Small intestine (tissue), 7 donors: ENCODE measurements at regions not wholly inside any gene's neighbourhood (a gene's known extent, or its start where the extent isn't known, plus 50 kb on each side); places are given as distances from the start of the nearest gene placed in this dataset.

Source experiments
- DNase-seq, 2 donors: peaks; one replicate each; pipeline versions ENCODE4 v3.0.0 to v3.0.0-alpha.2; 2013
- FAIRE-seq: peaks from 2 replicates; lab custom pipeline; 2012; peaks lifted over from hg19 to GRCh38; lab: Jason Lieb, UNC
- H3K27ac ChIP-seq, 3 donors: one replicate each; pipeline ENCODE4 v1.5.1; 2013; ENCODE audit warnings: low read length in 2 of 3, mild to moderate bottlenecking in 2 of 3, control low read depth in 1 of 3, inconsistent platforms in 1 of 3, low read depth in 1 of 3, moderate library complexity in 1 of 3
- H3K27me3 ChIP-seq, 3 donors: one replicate each; pipeline ENCODE4 v1.6.1; 2013; ENCODE audit warnings: low read length in 3 of 3, inconsistent platforms in 1 of 3; ENCODE audit not compliant: control insufficient read depth in 3 of 3, insufficient read depth in 3 of 3
- H3K36me3 ChIP-seq, 3 donors: one replicate each; pipeline ENCODE4 v1.6.1; 2013; ENCODE audit warnings: low read length in 3 of 3, inconsistent platforms in 1 of 3, low read depth in 1 of 3, mild to moderate bottlenecking in 1 of 3, moderate library complexity in 1 of 3; ENCODE audit not compliant: control insufficient read depth in 3 of 3, insufficient read depth in 2 of 3
- H3K4me1 ChIP-seq, 3 donors: one replicate each; pipeline ENCODE4 v1.6.1; 2013; ENCODE audit warnings: low read length in 2 of 3, inconsistent platforms in 1 of 3, low read depth in 1 of 3, mild to moderate bottlenecking in 1 of 3, moderate library complexity in 1 of 3; ENCODE audit not compliant: control insufficient read depth in 3 of 3, insufficient read depth in 2 of 3
- H3K4me3 ChIP-seq, 3 donors: one replicate each; pipeline ENCODE4 v1.5.1; 2013; ENCODE audit warnings: low read length in 3 of 3, control low read depth in 1 of 3, inconsistent platforms in 1 of 3, low read depth in 1 of 3, mild to moderate bottlenecking in 1 of 3, moderate library complexity in 1 of 3
- H3K9me3 ChIP-seq, 2 donors: one replicate each; pipeline ENCODE4 v1.6.1; 2013; ENCODE audit warnings: low read depth in 1 of 2, low read length in 1 of 2; ENCODE audit not compliant: control insufficient read depth in 2 of 2, insufficient read depth in 1 of 2
- WGBS, 3 donors: extraction: QIAGEN DNeasy Blood & Tissue Kit; methylation state at CpG; one replicate each; pipeline ENCODE4 v1.1.7; 2013; 5-methylcytosine and 5-hydroxymethylcytosine counted together
- donor health status: healthy with polysubstance abuse.
- donor health status: control.
- donor health status: control.
- donor health status: Bipolar disorder and iron deficiency.
- donor health status: healthy.

DNA sequence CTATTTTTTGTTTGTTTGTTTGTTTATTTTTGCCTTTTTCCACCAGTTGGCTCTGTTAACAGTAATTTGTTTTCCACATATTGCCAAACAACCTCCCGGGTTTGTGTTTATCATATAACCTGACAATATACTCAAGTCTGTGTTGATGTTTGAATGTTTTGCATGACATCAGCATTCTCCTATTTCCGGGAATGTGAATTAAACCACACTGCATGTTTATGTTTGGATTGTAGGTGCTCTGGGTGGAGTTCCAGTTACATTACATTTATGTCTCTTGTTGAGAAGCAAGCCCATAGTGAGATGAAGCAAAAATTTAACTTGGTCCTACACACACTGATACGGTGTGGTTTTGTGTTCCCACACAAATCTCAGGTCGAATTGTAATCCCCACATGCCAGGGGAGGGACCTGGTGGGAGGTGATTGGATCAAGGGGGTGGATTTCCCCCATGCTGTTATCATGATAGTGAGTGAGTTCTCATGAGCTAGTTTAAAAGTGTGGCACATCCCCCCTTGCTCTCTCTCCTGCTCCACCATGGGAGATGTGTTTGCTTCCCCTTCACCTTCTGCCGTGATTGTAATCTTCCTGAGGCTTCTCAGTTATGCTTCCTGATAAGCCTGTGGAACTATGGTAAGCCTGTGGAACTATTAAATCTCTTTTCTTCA, 54.4 kb upstream of the CLNK start:
- Histone ChIP-seq H3K9me3 (no peaks in the 10 kb centered on the region), H3K4me3 (no peak overlapping the region), H3K4me1 (no peaks in the 10 kb centered on the region), H3K36me3 (no peaks in the 10 kb centered on the region), H3K27ac (no peak overlapping the region), H3K27me3 (no peaks in the 10 kb centered on the region)
- 38 to 59% (median 48%) methylated on average over 5 of the region's 5 CpGs for WGBS, 3 donors
- FAIRE-seq (no peak), DNase-seq (no peak)

- H3K36me3 ChIP-seq: no peaks in the 10 kb centered on the region
- no peaks in the 10 kb centered on the region for H3K4me1 ChIP-seq
- no peak for DNase-seq
- WGBS, 3 donors: 69 to 81% (median 77%) methylated on average over 6 of the region's 6 CpGs
- no peak overlapping the region for H3K27ac ChIP-seq
- no peaks in the 10 kb centered on the region for H3K9me3 ChIP-seq
- no peaks in the 10 kb centered on the region for H3K27me3 ChIP-seq
- no peak overlapping the region for H3K4me3 ChIP-seq
- no peak for FAIRE-seq
Measured at GRCh38 chr4:10737337-10737736, 52.8 kb upstream of the CLNK start.

- H3K9me3 ChIP-seq: no peaks in the 10 kb centered on the region
- DNase-seq: no peak
- H3K27ac ChIP-seq: no peak overlapping the region
- WGBS, 3 donors: 76 to 85% (median 76%) methylated on average over 2 of the region's 2 CpGs
- no peak overlapping the region for H3K4me3 ChIP-seq
- H3K27me3 ChIP-seq: no peaks in the 10 kb centered on the region
- no peaks in the 10 kb centered on the region for H3K4me1 ChIP-seq
- H3K36me3 ChIP-seq: no peaks in the 10 kb centered on the region
- FAIRE-seq: no peak
Measured at GRCh38 chr4:10736895-10737294, 52.3 kb upstream of the CLNK start.

GRCh38 chr4:10736266-10736665, 51.7 kb upstream of the CLNK start:
- H3K36me3 ChIP-seq: no peaks in the 10 kb centered on the region
- no peaks in the 10 kb centered on the region for H3K27me3 ChIP-seq
- no peak for DNase-seq
- no peak overlapping the region for H3K4me3 ChIP-seq
- 92 to 95% (median 94%) methylated on average over 3 of the region's 3 CpGs for WGBS, 3 donors
- no peaks in the 10 kb centered on the region for H3K4me1 ChIP-seq
- no peaks in the 10 kb centered on the region for H3K9me3 ChIP-seq
- no peak overlapping the region for H3K27ac ChIP-seq
- FAIRE-seq: no peak

DNA sequence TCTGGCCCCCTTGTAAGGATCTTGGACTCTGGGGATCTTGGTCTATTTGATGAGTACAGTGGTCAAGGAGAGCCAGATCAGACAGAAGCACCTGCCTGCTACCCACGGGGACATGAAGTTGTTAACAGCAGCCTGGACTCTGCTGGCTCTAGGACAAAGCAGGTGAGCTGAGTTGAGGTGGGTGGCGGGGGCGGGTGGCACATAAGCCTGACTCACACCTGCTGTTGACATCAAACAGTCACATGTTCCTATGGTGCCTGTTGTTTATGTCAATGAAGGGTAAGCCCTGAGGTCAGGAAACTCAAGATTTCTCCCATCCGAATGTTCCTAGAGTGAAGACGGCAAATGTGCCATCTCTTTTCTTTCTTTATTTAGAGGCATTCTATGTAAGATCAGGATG, 50.1 kb upstream of the CLNK start:
- Histone ChIP-seq H3K36me3 (no peaks in the 10 kb centered on the region), H3K27ac (no peak overlapping the region), H3K4me1 (no peaks in the 10 kb centered on the region), H3K4me3 (no peak overlapping the region), H3K9me3 (no peaks in the 10 kb centered on the region), H3K27me3 (no peaks in the 10 kb centered on the region)
- FAIRE-seq: no peak
- WGBS, 3 donors: 31 to 75% (median 46%) methylated on average over 5 of the region's 5 CpGs
- no peak for DNase-seq
